SIG-M5 (cell line): ENCODE measurements at regions not wholly inside any gene's neighbourhood (a gene's known extent, or its start where the extent isn't known, plus 50 kb on each side); places are given as distances from the start of the nearest gene placed in this dataset.

ENCODE experiments used
- DNase-seq: peaks from one replicate; lab custom pipeline; 2025; lab: John Stamatoyannopoulos, UW

GRCh38 chr1:200354243-200354642 lies 55.6 kb downstream of the ZNF281 start:
- DNase-seq, result peak; percentile 55

GRCh38 chr1:200353232-200353631 lies 56.6 kb downstream of the ZNF281 start:
- no peak for DNase-seq

- no peak for DNase-seq
These were observed 57.8 kb downstream of the ZNF281 start for GRCh38 chr1:200351826-200352549.

- DNase-seq, result no peak
These were observed 58.4 kb downstream of the ZNF281 start for GRCh38 chr1:200351425-200351824.

- no peak for DNase-seq
These were observed 63.1 kb downstream of the ZNF281 start for GRCh38 chr1:200346700-200347099.

- no peak for DNase-seq
These were observed 64.3 kb downstream of the ZNF281 start for GRCh38 chr1:200345520-200345919.

- DNase-seq, result no peak
These were observed 66.0 kb downstream of the ZNF281 start for GRCh38 chr1:200343874-200344273.

- no peak for DNase-seq
These were observed 67.1 kb downstream of the ZNF281 start for GRCh38 chr1:200342511-200343311.

- DNase-seq, result no peak
These were observed 71.4 kb downstream of the ZNF281 start for GRCh38 chr1:200338451-200338850.

GRCh38 chr1:200337831-200338230 lies 72.0 kb downstream of the ZNF281 start:
- DNase-seq, result no peak

- DNase-seq, result no peak
These were observed 72.4 kb downstream of the ZNF281 start for GRCh38 chr1:200337410-200337809.

GRCh38 chr1:200336901-200337391 lies 72.9 kb downstream of the ZNF281 start:
- DNase-seq, result no peak

GRCh38 chr1:200336101-200336845 lies 73.6 kb downstream of the ZNF281 start:
- no peak for DNase-seq

GRCh38 chr1:200334661-200335256 lies 75.1 kb downstream of the ZNF281 start:
- DNase-seq, result no peak

- DNase-seq, result no peak
These were observed 76.5 kb downstream of the ZNF281 start for GRCh38 chr1:200333329-200333728.

- DNase-seq, result no peak
These were observed 77.1 kb downstream of the ZNF281 start for GRCh38 chr1:200332716-200333115.

- no peak for DNase-seq
These were observed 79.0 kb downstream of the ZNF281 start for GRCh38 chr1:200330741-200331428.

- DNase-seq, result no peak
These were observed 80.5 kb downstream of the ZNF281 start for GRCh38 chr1:200329208-200329882.

- DNase-seq, result no peak
These were observed 81.5 kb downstream of the ZNF281 start for GRCh38 chr1:200328379-200328778.

- no peak for DNase-seq
These were observed 85.9 kb downstream of the ZNF281 start for GRCh38 chr1:200323856-200324400.

GRCh38 chr1:200319148-200319547 lies 90.7 kb downstream of the ZNF281 start:
- no peak for DNase-seq
